ENCODE measurements at regions not wholly inside any gene's neighbourhood (a gene's known extent, or its start where the extent isn't known, plus 50 kb on each side); places are given as distances from the start of the nearest gene placed in this dataset.

DNA sequence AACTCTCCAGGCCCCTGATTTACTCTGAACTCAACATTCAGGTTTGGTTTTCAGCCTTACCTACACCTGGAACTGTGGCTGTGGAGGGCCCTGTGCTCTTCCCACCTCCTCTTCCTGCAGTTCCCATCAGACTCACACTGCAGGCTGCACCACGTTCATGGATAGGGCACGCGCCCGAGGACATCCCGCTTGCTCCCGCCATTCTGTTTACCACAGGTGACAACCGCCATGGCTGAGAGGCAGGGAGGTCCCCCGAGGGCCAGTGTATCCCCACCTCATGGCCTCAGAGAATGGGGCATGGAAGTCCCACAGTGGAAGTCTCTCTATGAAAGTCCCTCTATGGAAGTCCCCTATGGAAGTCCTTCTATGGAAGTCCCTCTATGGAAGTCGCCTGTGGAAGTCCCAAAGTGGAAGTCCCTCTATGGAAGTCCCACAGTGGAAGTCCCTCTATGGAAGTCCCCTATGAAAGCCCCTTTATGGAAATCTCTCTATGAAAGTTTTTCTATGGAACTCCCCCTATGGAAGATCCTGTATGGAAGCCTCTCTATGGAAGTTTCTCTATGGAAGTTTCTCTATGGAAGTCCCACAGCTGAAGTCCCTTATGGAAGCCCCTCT, 358.4 kb upstream of the SALL3 start:
- in situ Hi-C loops (cut with HindIII; ENCODE audit: low sequenced_read_pairs) = no loop called here
- H3K4me3 ChIP-seq (ENCODE audit: low read depth, low read length) = no peak overlapping the region
- no peak for DNase-seq (ENCODE audit: low read depth)
- TF ChIP-seq, protein P1, sequence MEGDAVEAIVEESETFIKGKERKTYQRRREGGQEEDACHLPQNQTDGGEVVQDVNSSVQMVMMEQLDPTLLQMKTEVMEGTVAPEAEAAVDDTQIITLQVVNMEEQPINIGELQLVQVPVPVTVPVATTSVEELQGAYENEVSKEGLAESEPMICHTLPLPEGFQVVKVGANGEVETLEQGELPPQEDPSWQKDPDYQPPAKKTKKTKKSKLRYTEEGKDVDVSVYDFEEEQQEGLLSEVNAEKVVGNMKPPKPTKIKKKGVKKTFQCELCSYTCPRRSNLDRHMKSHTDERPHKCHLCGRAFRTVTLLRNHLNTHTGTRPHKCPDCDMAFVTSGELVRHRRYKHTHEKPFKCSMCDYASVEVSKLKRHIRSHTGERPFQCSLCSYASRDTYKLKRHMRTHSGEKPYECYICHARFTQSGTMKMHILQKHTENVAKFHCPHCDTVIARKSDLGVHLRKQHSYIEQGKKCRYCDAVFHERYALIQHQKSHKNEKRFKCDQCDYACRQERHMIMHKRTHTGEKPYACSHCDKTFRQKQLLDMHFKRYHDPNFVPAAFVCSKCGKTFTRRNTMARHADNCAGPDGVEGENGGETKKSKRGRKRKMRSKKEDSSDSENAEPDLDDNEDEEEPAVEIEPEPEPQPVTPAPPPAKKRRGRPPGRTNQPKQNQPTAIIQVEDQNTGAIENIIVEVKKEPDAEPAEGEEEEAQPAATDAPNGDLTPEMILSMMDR (IDR thresholded peaks at IDR 0.05; ENCODE audit: low read depth, low read length, missing control alignments) = no peak

DNA sequence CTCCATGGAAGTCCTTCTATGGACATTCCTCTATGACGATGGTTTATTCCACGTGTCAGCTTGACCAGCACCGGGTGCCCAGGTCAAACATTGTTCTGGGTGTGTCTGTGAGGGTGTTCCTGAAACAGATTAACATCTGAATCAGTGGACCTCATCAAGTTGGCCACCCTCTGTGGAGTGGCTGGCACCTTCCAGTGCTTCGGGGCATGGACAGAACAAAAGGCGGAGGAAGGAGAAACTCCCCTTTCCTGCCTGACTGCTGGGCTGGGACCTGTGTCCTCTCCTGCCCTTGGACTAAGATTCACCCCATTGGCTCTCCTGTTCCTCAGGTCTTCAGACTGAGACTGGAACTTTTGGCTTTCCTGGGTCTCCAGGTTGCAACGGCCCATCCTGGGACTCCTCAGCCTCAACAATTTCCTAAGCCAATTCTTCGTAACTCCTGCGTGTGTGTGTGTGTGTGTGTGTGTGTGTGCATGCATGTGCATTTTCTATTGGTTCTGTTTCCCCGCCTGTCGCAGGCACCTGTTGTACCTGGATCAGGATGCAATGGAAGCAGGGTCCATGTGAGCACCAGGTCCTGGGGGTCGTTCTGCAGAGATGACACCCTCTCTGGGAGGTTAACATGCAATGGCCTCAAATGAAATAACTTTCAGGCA, 357.2 kb upstream of the SALL3 start:
- TF ChIP-seq, protein P1 (IDR thresholded peaks at IDR 0.05; ENCODE audit: low read depth, low read length, missing control alignments) = no peak
- no peak overlapping the region for H3K4me3 ChIP-seq (ENCODE audit: low read depth, low read length)
- in situ Hi-C loops (cut with HindIII; ENCODE audit: low sequenced_read_pairs) = no loop called here
- no peak for DNase-seq (ENCODE audit: low read depth)

DNA sequence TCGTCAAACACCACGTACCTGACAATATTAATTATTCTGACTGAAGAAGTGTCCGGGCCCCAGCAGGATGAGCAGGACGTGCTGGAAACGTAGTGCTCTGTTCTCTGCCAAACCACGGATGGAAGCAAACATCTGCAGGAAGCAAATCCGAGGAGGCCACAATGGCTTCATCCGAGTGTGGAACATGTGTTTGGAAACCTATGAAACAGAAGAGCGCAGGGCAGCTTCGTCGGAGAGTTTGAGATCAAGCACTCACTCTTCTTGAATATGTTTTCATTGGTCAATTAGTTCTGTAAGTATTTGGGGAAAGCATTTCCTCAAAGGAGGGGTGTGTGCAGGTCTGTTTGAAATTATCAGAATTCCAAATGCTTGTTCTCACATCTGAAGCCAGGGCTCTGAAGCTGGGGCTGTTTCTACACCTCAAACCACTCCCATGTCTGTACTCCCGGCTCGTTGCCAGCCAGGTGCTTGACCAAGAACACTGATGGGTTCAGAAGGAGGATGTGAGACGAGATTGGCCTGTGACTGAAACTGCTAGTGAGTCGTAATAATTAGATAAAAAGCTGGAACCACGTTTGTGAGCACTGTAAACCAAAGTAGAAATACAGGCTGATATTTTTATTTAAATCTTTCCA, 356.6 kb upstream of the SALL3 start:
- no peak overlapping the region for H3K4me3 ChIP-seq (ENCODE audit: low read depth, low read length)
- TF ChIP-seq, protein P1 (IDR thresholded peaks at IDR 0.05; ENCODE audit: low read depth, low read length, missing control alignments) = no peak
- in situ Hi-C loops (cut with HindIII; ENCODE audit: low sequenced_read_pairs) = no loop called here
- DNase-seq (ENCODE audit: low read depth) = no peak

DNA sequence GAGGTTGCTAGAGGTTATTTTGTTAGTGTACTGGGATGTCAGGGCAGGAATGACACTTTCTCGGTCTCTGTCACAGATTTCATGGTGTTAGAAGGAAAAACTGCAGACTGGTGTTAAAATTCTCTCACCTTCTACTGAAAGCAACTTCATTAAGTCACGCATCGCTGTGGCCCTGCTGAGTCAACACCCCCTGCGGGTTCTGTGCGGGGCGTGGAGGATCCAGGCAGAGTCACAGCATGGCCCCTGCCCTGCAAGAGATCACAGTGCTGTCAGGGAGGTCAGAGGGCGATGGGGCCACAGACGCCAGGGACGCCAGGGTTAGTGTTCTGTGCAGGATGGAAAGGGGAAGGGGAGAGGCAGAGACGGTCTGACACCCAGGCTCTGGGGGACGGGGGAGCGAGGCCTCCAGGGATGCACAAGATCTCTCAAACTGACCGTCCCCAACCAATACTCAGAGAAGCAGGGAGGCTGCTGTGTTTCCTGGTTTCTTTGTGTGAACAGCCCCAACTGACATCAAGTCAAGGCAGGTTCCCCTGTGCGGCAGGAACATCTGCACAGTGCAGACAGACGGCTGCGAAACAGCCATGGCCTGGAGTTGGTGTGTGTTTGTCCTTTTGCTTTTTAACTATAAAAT, 354.9 kb upstream of the SALL3 start:
- in situ Hi-C loops (cut with HindIII; ENCODE audit: low sequenced_read_pairs) = no loop called here
- H3K4me3 ChIP-seq (ENCODE audit: low read depth, low read length) = no peak overlapping the region
- TF ChIP-seq, protein P1 (IDR thresholded peaks at IDR 0.05; ENCODE audit: low read depth, low read length, missing control alignments) = no peak
- no peak for DNase-seq (ENCODE audit: low read depth)

DNA sequence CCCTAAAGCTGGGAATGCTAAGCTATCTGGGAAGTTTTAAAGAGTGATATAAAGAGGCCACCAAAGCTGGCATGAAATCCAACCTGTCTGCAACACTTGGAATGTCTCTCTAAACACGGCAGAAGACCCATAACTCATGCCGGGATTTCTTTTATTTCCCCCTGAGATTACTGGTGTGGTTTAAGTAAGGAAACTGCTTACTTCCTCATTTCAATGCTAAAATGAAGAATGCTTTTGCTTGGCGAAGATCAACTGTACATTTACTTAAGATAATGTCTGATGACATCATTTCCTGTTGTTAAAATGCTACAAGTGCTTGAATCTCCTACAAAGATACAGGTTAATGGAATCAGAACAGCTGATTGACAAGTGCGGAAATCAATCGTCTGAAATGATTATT, 353.8 kb upstream of the SALL3 start:
- TF ChIP-seq, protein P1 (IDR thresholded peaks at IDR 0.05; ENCODE audit: low read depth, low read length, missing control alignments) = no peak
- H3K4me3 ChIP-seq (ENCODE audit: low read depth, low read length) = no peak overlapping the region
- in situ Hi-C loops (cut with HindIII; ENCODE audit: low sequenced_read_pairs) = no loop called here
- DNase-seq (ENCODE audit: low read depth) = no peak

DNA sequence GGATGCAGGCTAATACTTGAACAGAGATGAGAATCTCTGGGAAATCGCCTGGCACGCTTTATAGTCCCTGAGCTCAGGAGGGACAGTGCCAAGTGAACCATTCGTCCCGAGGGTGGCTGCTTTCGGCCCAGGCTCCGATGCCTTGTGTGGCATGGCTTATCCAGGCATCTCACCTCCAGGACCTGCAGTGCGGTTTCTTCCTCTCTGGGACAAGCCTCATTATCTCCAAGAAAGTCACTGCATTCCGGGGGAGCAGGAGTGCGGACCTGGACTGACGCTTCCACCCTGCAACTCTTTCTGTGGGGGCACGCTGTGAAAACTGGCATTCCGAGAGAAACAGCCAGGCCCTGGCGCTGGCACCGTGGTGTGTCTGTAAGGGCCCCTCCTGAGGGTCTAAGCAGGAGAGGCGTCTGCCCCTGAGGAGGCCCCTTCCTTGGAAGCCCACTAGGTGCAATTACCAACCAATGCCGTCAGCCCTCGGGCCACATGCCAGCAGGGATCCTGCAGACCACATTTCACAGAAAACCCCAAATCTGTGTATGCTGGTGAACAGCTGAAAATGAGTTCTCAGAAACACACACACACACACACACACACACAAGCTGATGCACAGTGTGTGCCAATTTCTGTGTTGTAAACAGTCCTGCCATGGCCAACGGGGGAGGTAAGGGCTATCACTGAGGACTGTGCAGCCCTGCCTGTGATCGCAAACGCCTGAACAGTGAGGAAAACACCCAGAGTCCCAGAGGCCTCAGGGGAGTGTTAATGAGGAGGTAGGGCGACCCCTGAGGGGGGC, 351.9 kb upstream of the SALL3 start:
- in situ Hi-C loops (cut with HindIII; ENCODE audit: low sequenced_read_pairs) = no loop called here
- TF ChIP-seq, protein P1 (IDR thresholded peaks at IDR 0.05; ENCODE audit: low read depth, low read length, missing control alignments) = no peak
- no peak overlapping the region for H3K4me3 ChIP-seq (ENCODE audit: low read depth, low read length)
- DNase-seq (ENCODE audit: low read depth) = no peak

All from astrocyte of the cerebellum (primary cell).